Tibial artery (tissue), 4 donors: ENCODE measurements at regions not wholly inside any gene's neighbourhood (a gene's known extent, or its start where the extent isn't known, plus 50 kb on each side); places are given as distances from the start of the nearest gene placed in this dataset.
A peak's percentile ranks its signal among the peaks of the same experiment; 100 is the strongest.
"Not testable (repeated sequence)": the region's sequence is repeated elsewhere in the genome, so short reads cannot be mapped to it uniquely, and the experiment has no call there.

Source experiments
- DNase-seq, 2 donors: peaks; one replicate each; pipeline ENCODE4 v3.0.0-alpha.2; 2019
- H3K27ac ChIP-seq, 2 donors: fragments of 200-600 bp; sonication (generic) in 1 of 2; 1 replicate in 1 of 2; 2 replicates in 1 of 2; pipeline ENCODE4 v1.5.1; 2018 to 2019; ENCODE audit warnings: mild to moderate bottlenecking in 1 of 2
- H3K27me3 ChIP-seq, 2 donors: fragments of 200-600 bp; sonication (generic) in 1 of 2; one replicate each; pipeline versions ENCODE4 v1.5.1 to v1.6.0; 2016 to 2019
- H3K36me3 ChIP-seq, 3 donors: fragments of 200-600 bp; sonication (generic) in 2 of 3; one replicate each; pipeline ENCODE4 v1.5.1; 2016 to 2019; ENCODE audit warnings: mild to moderate bottlenecking in 2 of 3
- H3K4me1 ChIP-seq, 4 donors: fragments of 200-600 bp; sonication (generic) in 2 of 4; 1 replicate in 3 of 4; 2 replicates in 1 of 4; pipeline ENCODE4 v1.5.1; 2016 to 2019
- H3K4me3 ChIP-seq, 2 donors: fragments of 200-600 bp; sonication (generic) in 1 of 2; 1 replicate in 1 of 2; 2 replicates in 1 of 2; pipeline ENCODE4 v1.5.1; 2018 to 2019; ENCODE audit warnings: mild to moderate bottlenecking in 2 of 2
- H3K9me3 ChIP-seq, 3 donors: fragments of 200-600 bp; sonication (generic) in 1 of 3; one replicate each; pipeline ENCODE4 v1.5.1; 2016 to 2019
- CTCF ChIP-seq, 2 experiments: fragments of 200-600 bp in 1 of 2; fragments of 450-650 bp in 1 of 2; IDR thresholded peaks; one replicate each; pipeline ENCODE4 v1.5.1; 2017 to 2019; ENCODE audit warnings: antibody characterized with exemption in 2 of 2, mild to moderate bottlenecking in 1 of 2, moderate library complexity in 1 of 2
- intact Hi-C: fragments of 100-400 bp; cut with DNase I; formaldehyde crosslinking; loops from one replicate; pipeline ENCODE4 v1.15.0; 2023; ENCODE audit warnings: low total_unique reads

GRCh38 chr2:37576831-37577230 is 94.6 kb downstream of the CDC42EP3 start:
- no peaks in the 10 kb centered on the region for H3K9me3 ChIP-seq
- H3K36me3 ChIP-seq, result no peaks in the 10 kb centered on the region
- H3K4me3 ChIP-seq, result no peak overlapping the region
- intact Hi-C loops, result no loop called here
- no peak for TF ChIP-seq CTCF (IDR thresholded peaks at IDR 0.05)
- DNase-seq, result no peak
- no peaks in the 10 kb centered on the region for H3K27me3 ChIP-seq
- no peak overlapping the region for H3K27ac ChIP-seq
- peaks cover 0 to 19% (median 13%) of the 10 kb centered on the region in 4 donors for H3K4me1 ChIP-seq

- H3K4me3 ChIP-seq, result no peak overlapping the region
- TF ChIP-seq CTCF (IDR thresholded peaks at IDR 0.05), result no peak
- no peaks in the 10 kb centered on the region for H3K9me3 ChIP-seq
- no peak overlapping the region for H3K27ac ChIP-seq
- H3K36me3 ChIP-seq, result no peaks in the 10 kb centered on the region
- H3K4me1 ChIP-seq, result peaks cover 0 to 26% (median 15%) of the 10 kb centered on the region in 4 donors
- no peaks in the 10 kb centered on the region for H3K27me3 ChIP-seq
- intact Hi-C loops, result no loop called here
- DNase-seq, result no peak
Observed at GRCh38 chr2:37579192-37579713, 92.2 kb downstream of the CDC42EP3 start.

GRCh38 chr2:37579949-37580348 is 91.5 kb downstream of the CDC42EP3 start:
- H3K9me3 ChIP-seq, intact Hi-C loops, DNase-seq, H3K4me3 ChIP-seq, H3K27me3 ChIP-seq, H3K27ac ChIP-seq, H3K36me3 ChIP-seq: not testable (repeated sequence)
- peaks cover 0 to 27% (median 17%) of the 10 kb centered on the region in 4 donors for H3K4me1 ChIP-seq

- no peaks in the 10 kb centered on the region for H3K27me3 ChIP-seq
- H3K4me1 ChIP-seq, result peaks cover 0 to 42% (median 29%) of the 10 kb centered on the region in 4 donors
- DNase-seq, result no peak
- intact Hi-C loops, result no loop called here
- H3K36me3 ChIP-seq, result no peaks in the 10 kb centered on the region
- H3K27ac ChIP-seq, result no peak overlapping the region
- no peaks in the 10 kb centered on the region for H3K9me3 ChIP-seq
- no peak overlapping the region for H3K4me3 ChIP-seq
- TF ChIP-seq CTCF (IDR thresholded peaks at IDR 0.05), result no peak
Observed at GRCh38 chr2:37581433-37581832, 90.0 kb downstream of the CDC42EP3 start.

- intact Hi-C loops, result no loop called here
- Histone ChIP-seq H3K36me3 (no peaks in the 10 kb centered on the region), H3K4me1 (peaks cover 0 to 49% (median 32%) of the 10 kb centered on the region in 4 donors), H3K27ac (peak overlapping the region in 1 of 2 donors; percentile 68), H3K9me3 (no peaks in the 10 kb centered on the region), H3K4me3 (no peak overlapping the region), H3K27me3 (no peaks in the 10 kb centered on the region)
- DNase-seq, result no peak
- no peak for TF ChIP-seq CTCF (IDR thresholded peaks at IDR 0.05)
Observed at GRCh38 chr2:37582481-37583220, 88.8 kb downstream of the CDC42EP3 start.

- intact Hi-C loops, result no loop called here
- peaks cover 0 to 49% (median 32%) of the 10 kb centered on the region in 4 donors for H3K4me1 ChIP-seq
- no peaks in the 10 kb centered on the region for H3K27me3 ChIP-seq
- TF ChIP-seq CTCF (IDR thresholded peaks at IDR 0.05), result no peak
- no peak overlapping the region for H3K4me3 ChIP-seq
- peak overlapping the region; percentile 46 to 68 for H3K27ac ChIP-seq
- H3K9me3 ChIP-seq, result no peaks in the 10 kb centered on the region
- no peaks in the 10 kb centered on the region for H3K36me3 ChIP-seq
- no peak for DNase-seq
Observed at GRCh38 chr2:37583402-37583801, 88.0 kb downstream of the CDC42EP3 start.
